ENCODE measurements at regions not wholly inside any gene's neighbourhood (a gene's known extent, or its start where the extent isn't known, plus 50 kb on each side); places are given as distances from the start of the nearest gene placed in this dataset.

DNA sequence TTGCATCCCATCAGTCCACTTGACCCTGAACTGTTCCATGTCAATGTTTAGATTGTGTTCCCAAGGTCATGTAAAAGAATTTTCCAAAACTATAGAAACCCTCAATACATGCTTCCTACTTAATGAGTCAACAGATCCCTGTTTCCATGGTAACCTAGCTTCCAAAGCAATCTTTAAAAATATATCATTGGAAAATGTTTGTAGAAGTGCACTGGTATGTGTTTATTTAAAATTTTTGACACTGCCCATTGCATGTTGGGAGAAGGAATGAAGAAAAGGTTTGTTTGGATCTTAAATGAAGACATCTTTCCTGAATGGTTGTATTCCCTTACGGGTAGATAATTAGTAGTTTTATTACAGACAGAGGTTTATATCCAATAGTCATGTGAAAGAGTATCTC, 345.3 kb downstream of the GABRG1 start:
- Mint-ChIP-seq H3K4me3 (ENCODE audit: unreplicated experiment) (no peak overlapping the region), H3K27ac (ENCODE audit: unreplicated experiment) (no peak overlapping the region), H3K9me3 (ENCODE audit: unreplicated experiment) (peaks cover 2% of the 10 kb centered on the region), H3K36me3 (ENCODE audit: low read depth, unreplicated experiment) (no peaks in the 10 kb centered on the region), H3K27me3 (ENCODE audit: low read depth, unreplicated experiment) (no peaks in the 10 kb centered on the region), H3K4me1 (ENCODE audit: low read depth, unreplicated experiment) (no peaks in the 10 kb centered on the region)
- no peak overlapping the region for H3K4me3 ChIP-seq (ENCODE audit: insufficient read depth, low read depth, low read length)
- H3K4me2 ChIP-seq (ENCODE audit: low read length) = no peak overlapping the region
- TF ChIP-seq, protein P1, sequence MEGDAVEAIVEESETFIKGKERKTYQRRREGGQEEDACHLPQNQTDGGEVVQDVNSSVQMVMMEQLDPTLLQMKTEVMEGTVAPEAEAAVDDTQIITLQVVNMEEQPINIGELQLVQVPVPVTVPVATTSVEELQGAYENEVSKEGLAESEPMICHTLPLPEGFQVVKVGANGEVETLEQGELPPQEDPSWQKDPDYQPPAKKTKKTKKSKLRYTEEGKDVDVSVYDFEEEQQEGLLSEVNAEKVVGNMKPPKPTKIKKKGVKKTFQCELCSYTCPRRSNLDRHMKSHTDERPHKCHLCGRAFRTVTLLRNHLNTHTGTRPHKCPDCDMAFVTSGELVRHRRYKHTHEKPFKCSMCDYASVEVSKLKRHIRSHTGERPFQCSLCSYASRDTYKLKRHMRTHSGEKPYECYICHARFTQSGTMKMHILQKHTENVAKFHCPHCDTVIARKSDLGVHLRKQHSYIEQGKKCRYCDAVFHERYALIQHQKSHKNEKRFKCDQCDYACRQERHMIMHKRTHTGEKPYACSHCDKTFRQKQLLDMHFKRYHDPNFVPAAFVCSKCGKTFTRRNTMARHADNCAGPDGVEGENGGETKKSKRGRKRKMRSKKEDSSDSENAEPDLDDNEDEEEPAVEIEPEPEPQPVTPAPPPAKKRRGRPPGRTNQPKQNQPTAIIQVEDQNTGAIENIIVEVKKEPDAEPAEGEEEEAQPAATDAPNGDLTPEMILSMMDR (IDR thresholded peaks at IDR 0.05; ENCODE audit: insufficient read depth, low read depth, low read length) = no peak
- TF ChIP-seq EZH2 (IDR thresholded peaks at IDR 0.05; ENCODE audit: insufficient read depth, low read length) = no peak
- H3K9me3 ChIP-seq (ENCODE audit: insufficient read depth, low read depth, low read length) = no peaks in the 10 kb centered on the region
- FAIRE-seq = no peak
- no peaks in the 10 kb centered on the region for H4K20me1 ChIP-seq (ENCODE audit: insufficient read depth, low read length)
- no peaks in the 10 kb centered on the region for H3K36me3 ChIP-seq (ENCODE audit: insufficient read depth, low read length)
- no peaks in the 10 kb centered on the region for H3K27me3 ChIP-seq (ENCODE audit: insufficient read depth, low read length)
- no peaks in the 10 kb centered on the region for H3K79me2 ChIP-seq (ENCODE audit: insufficient read depth, low read length)
- no peak overlapping the region for H3K27ac ChIP-seq (ENCODE audit: low read depth, low read length)
- no peak overlapping the region for H3K9ac ChIP-seq (ENCODE audit: low read length)
- DNase-seq (ENCODE audit: low read depth) = no peak
- no peak overlapping the region for H2AFZ ChIP-seq (ENCODE audit: low read depth, low read length)
- H3K4me1 ChIP-seq (ENCODE audit: insufficient read depth, low read length) = no peaks in the 10 kb centered on the region

DNA sequence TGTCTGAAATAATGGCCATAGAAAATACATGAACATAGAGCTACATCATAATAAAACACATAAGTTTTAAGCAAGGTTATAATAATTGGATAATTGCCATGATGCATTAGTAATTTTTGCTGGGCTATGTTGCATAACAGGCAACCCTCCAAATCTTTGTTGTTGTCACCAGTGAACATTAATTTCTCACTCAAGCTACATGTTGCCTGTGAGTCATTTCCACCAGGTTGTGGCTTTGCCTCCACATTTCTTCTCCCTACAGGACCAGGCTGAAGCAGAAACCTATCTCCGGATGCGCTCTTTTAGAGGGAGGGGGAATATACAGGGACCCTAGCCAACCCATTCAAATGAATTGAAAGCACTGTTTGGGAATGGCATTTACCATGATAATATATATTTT, 347.7 kb downstream of the GABRG1 start:
- Histone ChIP-seq H3K9ac (ENCODE audit: low read length) (no peak overlapping the region), H3K27ac (ENCODE audit: low read depth, low read length) (no peak overlapping the region), H3K4me3 (ENCODE audit: insufficient read depth, low read depth, low read length) (no peak overlapping the region), H3K9me3 (ENCODE audit: insufficient read depth, low read depth, low read length) (no peaks in the 10 kb centered on the region), H4K20me1 (ENCODE audit: insufficient read depth, low read length) (no peaks in the 10 kb centered on the region), H3K4me2 (ENCODE audit: low read length) (no peak overlapping the region), H2AFZ (ENCODE audit: low read depth, low read length) (no peak overlapping the region), H3K79me2 (ENCODE audit: insufficient read depth, low read length) (no peaks in the 10 kb centered on the region), H3K27me3 (ENCODE audit: insufficient read depth, low read length) (no peaks in the 10 kb centered on the region), H3K4me1 (ENCODE audit: insufficient read depth, low read length) (no peaks in the 10 kb centered on the region), H3K36me3 (ENCODE audit: insufficient read depth, low read length) (no peaks in the 10 kb centered on the region)
- no peaks in the 10 kb centered on the region for H3K27me3 Mint-ChIP-seq (ENCODE audit: low read depth, unreplicated experiment)
- H3K9me3 Mint-ChIP-seq (ENCODE audit: unreplicated experiment) = peaks cover 2% of the 10 kb centered on the region
- H3K4me3 Mint-ChIP-seq (ENCODE audit: unreplicated experiment) = no peak overlapping the region
- H3K36me3 Mint-ChIP-seq (ENCODE audit: low read depth, unreplicated experiment) = no peaks in the 10 kb centered on the region
- H3K27ac Mint-ChIP-seq (ENCODE audit: unreplicated experiment) = no peak overlapping the region
- no peaks in the 10 kb centered on the region for H3K4me1 Mint-ChIP-seq (ENCODE audit: low read depth, unreplicated experiment)
- no peak for FAIRE-seq
- DNase-seq (ENCODE audit: low read depth) = no peak
- TF ChIP-seq EZH2 (IDR thresholded peaks at IDR 0.05; ENCODE audit: insufficient read depth, low read length) = no peak
- TF ChIP-seq, protein P1 (IDR thresholded peaks at IDR 0.05; ENCODE audit: insufficient read depth, low read depth, low read length) = no peak

DNA sequence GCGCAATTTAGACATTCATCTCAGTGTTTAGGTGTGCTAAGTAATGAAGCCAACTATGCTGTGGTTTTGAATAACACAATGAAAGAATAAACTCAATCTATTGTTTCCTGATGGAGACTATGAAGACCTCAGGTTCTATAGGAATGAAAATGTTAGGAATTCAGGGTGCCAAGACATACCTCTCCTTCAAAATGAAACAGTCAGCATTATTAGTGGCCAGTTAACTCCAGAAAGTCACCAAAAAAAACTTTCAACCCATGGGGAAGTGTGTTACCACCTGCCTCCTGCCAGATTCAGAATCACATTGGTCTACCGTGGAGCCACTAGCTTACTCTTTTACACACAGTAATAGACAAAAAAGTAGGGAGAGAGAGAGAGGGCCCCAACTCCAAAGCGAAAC, 352.9 kb downstream of the GABRG1 start:
- H4K20me1 ChIP-seq (ENCODE audit: insufficient read depth, low read length) = no peaks in the 10 kb centered on the region
- FAIRE-seq = no peak
- H3K27ac Mint-ChIP-seq (ENCODE audit: unreplicated experiment) = no peak overlapping the region

More for the DNA sequence above, 352.9 kb downstream of the GABRG1 start:
- Histone ChIP-seq H3K9me3 (ENCODE audit: insufficient read depth, low read depth, low read length) (no peaks in the 10 kb centered on the region), H3K27me3 (ENCODE audit: insufficient read depth, low read length) (no peaks in the 10 kb centered on the region), H3K27ac (ENCODE audit: low read depth, low read length) (no peak overlapping the region), H3K9ac (ENCODE audit: low read length) (no peak overlapping the region), H3K4me2 (ENCODE audit: low read length) (no peak overlapping the region), H2AFZ (ENCODE audit: low read depth, low read length) (no peak overlapping the region), H3K36me3 (ENCODE audit: insufficient read depth, low read length) (no peaks in the 10 kb centered on the region), H3K4me3 (ENCODE audit: insufficient read depth, low read depth, low read length) (no peak overlapping the region), H3K4me1 (ENCODE audit: insufficient read depth, low read length) (no peaks in the 10 kb centered on the region), H3K79me2 (ENCODE audit: insufficient read depth, low read length) (no peaks in the 10 kb centered on the region)
- DNase-seq (ENCODE audit: low read depth) = no peak
- Mint-ChIP-seq H3K4me3 (ENCODE audit: unreplicated experiment) (no peak overlapping the region), H3K36me3 (ENCODE audit: low read depth, unreplicated experiment) (no peaks in the 10 kb centered on the region), H3K27me3 (ENCODE audit: low read depth, unreplicated experiment) (no peaks in the 10 kb centered on the region), H3K9me3 (ENCODE audit: unreplicated experiment) (peaks cover 2% of the 10 kb centered on the region), H3K4me1 (ENCODE audit: low read depth, unreplicated experiment) (no peaks in the 10 kb centered on the region)
- no peak for TF ChIP-seq EZH2 (IDR thresholded peaks at IDR 0.05; ENCODE audit: insufficient read depth, low read length)
- TF ChIP-seq, protein P1 (IDR thresholded peaks at IDR 0.05; ENCODE audit: insufficient read depth, low read depth, low read length) = no peak

All from astrocyte (in vitro differentiated cells and primary cell).